GM23338 (cell line): ENCODE measurements at regions not wholly inside any gene's neighbourhood (a gene's known extent, or its start where the extent isn't known, plus 50 kb on each side); places are given as distances from the start of the nearest gene placed in this dataset.

Experiments used
- REST ChIP-seq: IDR thresholded peaks from one replicate; pipeline ENCODE4 v1.6.1; 2018; ENCODE audit warnings: antibody characterized with exemption; ENCODE audit not compliant: unreplicated experiment
- TF ChIP-seq, protein P1 (sequence below), 2 experiments: fragments of 200-600 bp in 1 of 2; sonication (generic) in 1 of 2; conservative IDR thresholded peaks; 2 replicates each; pipeline versions ENCODE4 v1.5.1 to v1.6.1; 2016 to 2017; ENCODE audit warnings: antibody characterized with exemption in 2 of 2, low read depth in 2 of 2, mild to moderate bottlenecking in 2 of 2, moderate library complexity in 1 of 2

DNA sequence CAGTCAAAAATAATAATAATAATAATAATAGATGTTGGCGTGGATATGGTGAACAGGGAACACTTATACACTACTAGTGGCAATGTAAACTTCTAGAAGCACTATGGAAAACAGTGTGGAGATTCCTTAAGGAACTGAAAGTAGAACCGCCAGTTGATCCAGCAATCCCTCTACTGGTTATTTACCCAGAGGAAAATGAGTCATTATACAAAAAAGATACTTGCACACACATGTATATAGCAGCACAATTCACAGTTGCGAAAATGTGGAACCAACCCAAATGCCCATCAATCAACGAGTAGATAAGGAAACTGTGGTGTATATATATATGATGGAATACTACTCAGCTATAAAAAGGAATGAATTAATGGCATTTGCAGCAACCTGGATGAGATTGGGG is 176.0 kb downstream of the PLPP3 start:
- TF ChIP-seq REST: no peak
- TF ChIP-seq, protein P1, sequence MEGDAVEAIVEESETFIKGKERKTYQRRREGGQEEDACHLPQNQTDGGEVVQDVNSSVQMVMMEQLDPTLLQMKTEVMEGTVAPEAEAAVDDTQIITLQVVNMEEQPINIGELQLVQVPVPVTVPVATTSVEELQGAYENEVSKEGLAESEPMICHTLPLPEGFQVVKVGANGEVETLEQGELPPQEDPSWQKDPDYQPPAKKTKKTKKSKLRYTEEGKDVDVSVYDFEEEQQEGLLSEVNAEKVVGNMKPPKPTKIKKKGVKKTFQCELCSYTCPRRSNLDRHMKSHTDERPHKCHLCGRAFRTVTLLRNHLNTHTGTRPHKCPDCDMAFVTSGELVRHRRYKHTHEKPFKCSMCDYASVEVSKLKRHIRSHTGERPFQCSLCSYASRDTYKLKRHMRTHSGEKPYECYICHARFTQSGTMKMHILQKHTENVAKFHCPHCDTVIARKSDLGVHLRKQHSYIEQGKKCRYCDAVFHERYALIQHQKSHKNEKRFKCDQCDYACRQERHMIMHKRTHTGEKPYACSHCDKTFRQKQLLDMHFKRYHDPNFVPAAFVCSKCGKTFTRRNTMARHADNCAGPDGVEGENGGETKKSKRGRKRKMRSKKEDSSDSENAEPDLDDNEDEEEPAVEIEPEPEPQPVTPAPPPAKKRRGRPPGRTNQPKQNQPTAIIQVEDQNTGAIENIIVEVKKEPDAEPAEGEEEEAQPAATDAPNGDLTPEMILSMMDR (conservative IDR thresholded peaks at IDR 0.05; ENCODE audit: low read depth in 2 of 2): no peak
